ENCODE measurements at regions not wholly inside any gene's neighbourhood (a gene's known extent, or its start where the extent isn't known, plus 50 kb on each side); places are given as distances from the start of the nearest gene placed in this dataset.

- no peak overlapping the region for H3K4me3 ChIP-seq (replicated peaks; ENCODE audit: low read depth, low read length)
These were observed 55.0 kb upstream of the BHLHE23 start for GRCh38 chr20:63061771-63062100.

GRCh38 chr20:63061051-63061770 lies 54.4 kb upstream of the BHLHE23 start:
- H3K4me3 ChIP-seq (replicated peaks; ENCODE audit: low read depth, low read length): no peak overlapping the region
- TF ChIP-seq CTCF (IDR thresholded peaks at IDR 0.05; ENCODE audit: low read length, missing control alignments): no peak
- no peak for DNase-seq (ENCODE audit: low read depth)

More at GRCh38 chr20:63061771-63062100, 55.0 kb upstream of the BHLHE23 start:
- DNase-seq (ENCODE audit: low read depth): no peak
- no peak for TF ChIP-seq CTCF (IDR thresholded peaks at IDR 0.05; ENCODE audit: low read length, missing control alignments)

GRCh38 chr20:63060057-63060991 lies 53.6 kb upstream of the BHLHE23 start:
- DNase-seq (ENCODE audit: low read depth): peak; percentile 44
- H3K4me3 ChIP-seq (replicated peaks; ENCODE audit: low read depth, low read length): no peak overlapping the region
- TF ChIP-seq CTCF (IDR thresholded peaks at IDR 0.05; ENCODE audit: low read length, missing control alignments): no peak

- H3K4me3 ChIP-seq (replicated peaks; ENCODE audit: low read depth, low read length): no peak overlapping the region
- no peak for DNase-seq (ENCODE audit: low read depth)
- no peak for TF ChIP-seq CTCF (IDR thresholded peaks at IDR 0.05; ENCODE audit: low read length, missing control alignments)
These were observed 52.9 kb upstream of the BHLHE23 start for GRCh38 chr20:63059684-63060056.

- H3K4me3 ChIP-seq (replicated peaks; ENCODE audit: low read depth, low read length): no peak overlapping the region
- no peak for DNase-seq (ENCODE audit: low read depth)
- no peak for TF ChIP-seq CTCF (IDR thresholded peaks at IDR 0.05; ENCODE audit: low read length, missing control alignments)
These were observed 52.1 kb upstream of the BHLHE23 start for GRCh38 chr20:63058696-63059335.

- TF ChIP-seq CTCF (IDR thresholded peaks at IDR 0.05; ENCODE audit: low read length, missing control alignments): no peak
- DNase-seq (ENCODE audit: low read depth): peak; percentile 29
- H3K4me3 ChIP-seq (replicated peaks; ENCODE audit: low read depth, low read length): no peak overlapping the region
These were observed 50.7 kb upstream of the BHLHE23 start for GRCh38 chr20:63057171-63058117.
